Trophoblast cell (in vitro differentiated cells and primary cell): ENCODE measurements at regions not wholly inside any gene's neighbourhood (a gene's known extent, or its start where the extent isn't known, plus 50 kb on each side); places are given as distances from the start of the nearest gene placed in this dataset.

Source experiments
- DNase-seq, 2 donors: peaks; one replicate each; pipeline ENCODE4 v3.0.0-alpha.2; 2016
- H2AFZ ChIP-seq: 2 replicates; pipeline ENCODE4 v1.6.1; 2013; ENCODE audit warnings: low read length, moderate library complexity, mild to moderate bottlenecking; ENCODE audit not compliant: insufficient read depth, poor library complexity
- H2AK5ac ChIP-seq: 2 replicates; pipeline ENCODE4 v1.6.1; 2013; ENCODE audit warnings: mild to moderate bottlenecking, low read length
- H2BK120ac ChIP-seq: 2 replicates; pipeline ENCODE4 v1.6.1; 2013; ENCODE audit warnings: low read length, mild to moderate bottlenecking, moderate library complexity; ENCODE audit not compliant: insufficient read depth, poor library complexity
- H2BK12ac ChIP-seq: 2 replicates; pipeline ENCODE4 v1.6.1; 2013; ENCODE audit warnings: mild to moderate bottlenecking, low read length, moderate library complexity
- H2BK5ac ChIP-seq: 2 replicates; pipeline ENCODE4 v1.6.1; 2013; ENCODE audit warnings: low read length, low read depth, moderate library complexity, mild to moderate bottlenecking; ENCODE audit not compliant: poor library complexity
- H3K14ac ChIP-seq: 2 replicates; pipeline ENCODE4 v1.6.1; 2013; ENCODE audit warnings: mild to moderate bottlenecking, low read length
- H3K18ac ChIP-seq: 2 replicates; pipeline ENCODE4 v1.6.1; 2013; ENCODE audit warnings: mild to moderate bottlenecking, low read length
- H3K23ac ChIP-seq: 2 replicates; pipeline ENCODE4 v1.6.1; 2013; ENCODE audit warnings: low read length
- H3K27ac ChIP-seq: 2 replicates; pipeline ENCODE4 v1.5.1; 2013; ENCODE audit warnings: low read depth, mild to moderate bottlenecking, inconsistent platforms, low read length, moderate library complexity
- H3K27me3 ChIP-seq: 2 replicates; pipeline ENCODE4 v1.6.1; 2013; ENCODE audit warnings: inconsistent platforms, mild to moderate bottlenecking, low read length, moderate library complexity; ENCODE audit not compliant: insufficient read depth
- H3K36me3 ChIP-seq, 2 experiments: 1 replicate in 1 of 2; 2 replicates in 1 of 2; pipeline ENCODE4 v1.6.1; 2013; ENCODE audit warnings: low read length in 2 of 2, mild to moderate bottlenecking in 2 of 2, moderate library complexity in 1 of 2; ENCODE audit not compliant: insufficient read depth in 2 of 2, control insufficient read depth in 1 of 2
- H3K4ac ChIP-seq: 2 replicates; pipeline ENCODE4 v1.6.1; 2013; ENCODE audit warnings: low read depth, mild to moderate bottlenecking, low read length, moderate library complexity
- H3K4me1 ChIP-seq, 2 experiments: 1 replicate in 1 of 2; 2 replicates in 1 of 2; pipeline ENCODE4 v1.6.1; 2013; ENCODE audit warnings: low read length in 2 of 2, mild to moderate bottlenecking in 2 of 2, moderate library complexity in 1 of 2; ENCODE audit not compliant: insufficient read depth in 2 of 2, control insufficient read depth in 1 of 2
- H3K4me2 ChIP-seq: 2 replicates; pipeline ENCODE4 v1.6.1; 2013; ENCODE audit warnings: inconsistent platforms, mild to moderate bottlenecking, low read length, moderate library complexity
- H3K4me3 ChIP-seq: 2 replicates; pipeline ENCODE4 v1.5.1; 2013; ENCODE audit warnings: mild to moderate bottlenecking, low read depth, low read length, inconsistent platforms
- H3K79me1 ChIP-seq: one replicate; pipeline ENCODE4 v1.6.1; 2013; ENCODE audit warnings: low read length
- H3K79me2 ChIP-seq: 2 replicates; pipeline ENCODE4 v1.6.1; 2013; ENCODE audit warnings: low read length, mild to moderate bottlenecking; ENCODE audit not compliant: control insufficient read depth, insufficient read depth, poor library complexity
- H3K9ac ChIP-seq: 2 replicates; pipeline ENCODE4 v1.6.1; 2013; ENCODE audit warnings: mild to moderate bottlenecking, low read length
- H3K9me3 ChIP-seq: 2 replicates; pipeline ENCODE4 v1.6.1; 2013; ENCODE audit warnings: low read depth, mild to moderate bottlenecking, control low read depth, inconsistent platforms, low read length; ENCODE audit not compliant: insufficient read depth
- H4K12ac ChIP-seq: 2 replicates; pipeline ENCODE4 v1.6.1; 2013; ENCODE audit warnings: low read depth, mild to moderate bottlenecking, low read length, moderate library complexity
- H4K8ac ChIP-seq: 2 replicates; pipeline ENCODE4 v1.6.1; 2013; ENCODE audit warnings: low read depth, mild to moderate bottlenecking, low read length, moderate library complexity
- H4K91ac ChIP-seq: one replicate; pipeline ENCODE4 v1.6.1; 2013; ENCODE audit warnings: low read depth, mild to moderate bottlenecking, low read length, moderate library complexity
- WGBS: extraction: QIAGEN DNeasy Blood & Tissue Kit; methylation state at CpG from one replicate; pipeline ENCODE4 v1.1.7; 2013; ENCODE audit warnings: missing lambda C conversion rate; ENCODE audit not compliant: insufficient read length, insufficient coverage; ENCODE audit errors: extremely low coverage; 5-methylcytosine and 5-hydroxymethylcytosine counted together

DNA sequence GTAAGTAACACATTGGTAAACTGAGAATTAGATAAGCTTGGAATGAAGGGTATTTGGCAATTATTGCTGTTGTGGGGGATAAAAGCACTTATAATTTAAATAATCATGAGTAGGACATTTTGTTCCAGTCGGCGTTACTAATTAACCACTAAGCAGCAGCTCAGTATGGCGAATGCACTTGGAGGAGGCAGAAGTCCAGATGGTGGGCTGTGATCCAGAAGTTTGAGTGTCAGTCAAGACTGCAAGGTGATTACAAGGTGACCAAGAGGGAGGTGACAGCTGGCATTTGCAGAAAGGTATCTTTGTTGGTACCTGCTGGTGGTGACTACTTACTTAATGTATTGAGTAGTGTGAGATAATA is 643.6 kb upstream of the FAM98A start:
- H4K12ac ChIP-seq: no peak overlapping the region
- no peak overlapping the region for H2BK5ac ChIP-seq
- no peaks in the 10 kb centered on the region for H3K4me1 ChIP-seq
- H3K79me1 ChIP-seq: no peaks in the 10 kb centered on the region
- DNase-seq: no peak
- no peak overlapping the region for H3K23ac ChIP-seq
- H4K91ac ChIP-seq: no peak overlapping the region
- H3K79me2 ChIP-seq: no peaks in the 10 kb centered on the region
- no CpG with 5 or more reads among the region's 3 CpGs for WGBS
- no peak overlapping the region for H3K4ac ChIP-seq
- H3K14ac ChIP-seq: no peak overlapping the region
- no peak overlapping the region for H3K18ac ChIP-seq
- no peaks in the 10 kb centered on the region for H3K27me3 ChIP-seq
- no peak overlapping the region for H3K9ac ChIP-seq
- no peak overlapping the region for H3K27ac ChIP-seq
- H3K4me2 ChIP-seq: no peak overlapping the region
- no peak overlapping the region for H4K8ac ChIP-seq
- no peak overlapping the region for H2BK12ac ChIP-seq
- no peak overlapping the region for H2AFZ ChIP-seq
- no peak overlapping the region for H3K4me3 ChIP-seq
- no peaks in the 10 kb centered on the region for H3K36me3 ChIP-seq
- H2AK5ac ChIP-seq: no peak overlapping the region
- H3K9me3 ChIP-seq: no peaks in the 10 kb centered on the region
- H2BK120ac ChIP-seq: no peak overlapping the region

DNA sequence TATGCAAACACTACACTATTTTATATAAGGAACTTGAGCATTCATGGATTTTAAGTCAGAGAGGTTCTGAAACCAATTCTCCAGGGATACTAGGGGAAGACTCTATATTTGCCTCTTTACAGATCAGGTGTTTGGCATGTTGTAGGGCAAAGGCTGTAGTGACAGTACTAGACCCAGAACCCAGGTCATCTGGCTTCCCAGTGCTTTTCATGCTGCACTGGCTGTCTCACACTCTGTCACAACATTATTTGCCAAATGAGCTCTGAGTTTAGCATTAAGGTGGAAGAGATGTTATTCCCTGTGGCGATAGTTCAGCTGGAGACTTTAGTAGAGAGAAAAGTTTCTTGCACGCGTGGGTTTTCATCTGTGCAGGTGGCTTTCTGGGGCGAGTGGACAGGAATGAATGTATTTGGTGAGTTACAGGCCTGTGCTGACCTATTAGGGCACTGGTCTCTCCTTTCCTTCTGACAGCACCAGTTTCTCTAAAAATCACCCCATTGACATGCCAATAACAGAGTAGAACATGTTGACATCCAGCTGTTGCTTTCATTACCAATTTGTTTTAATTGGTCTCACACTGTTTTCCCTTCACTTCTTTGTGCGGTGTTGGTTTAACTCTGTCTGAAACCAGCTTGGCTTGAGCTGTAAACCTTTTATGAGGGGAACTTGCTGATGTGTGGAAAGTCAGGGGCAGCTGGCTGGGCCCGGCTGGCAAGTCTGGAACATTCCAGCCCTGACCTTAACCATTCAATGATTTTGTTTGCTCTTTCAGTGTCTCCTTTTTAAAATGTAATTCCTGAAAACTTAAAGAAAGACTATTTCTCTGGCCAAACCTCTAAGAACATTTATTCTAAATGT is 643.0 kb upstream of the FAM98A start:
- no peak overlapping the region for H3K4me2 ChIP-seq
- no peaks in the 10 kb centered on the region for H3K27me3 ChIP-seq
- H2AFZ ChIP-seq: no peak overlapping the region
- H3K79me2 ChIP-seq: no peaks in the 10 kb centered on the region
- H2AK5ac ChIP-seq: no peak overlapping the region
- no peak overlapping the region for H4K12ac ChIP-seq
- no peaks in the 10 kb centered on the region for H3K36me3 ChIP-seq
- H3K18ac ChIP-seq: no peak overlapping the region
- H4K91ac ChIP-seq: no peak overlapping the region
- H3K79me1 ChIP-seq: no peaks in the 10 kb centered on the region
- H2BK120ac ChIP-seq: no peak overlapping the region
- no peaks in the 10 kb centered on the region for H3K4me1 ChIP-seq
- H2BK5ac ChIP-seq: no peak overlapping the region
- no peak overlapping the region for H3K14ac ChIP-seq
- no peak overlapping the region for H4K8ac ChIP-seq
- H3K4me3 ChIP-seq: no peak overlapping the region
- no peak for DNase-seq
- peaks cover 2% of the 10 kb centered on the region for H3K9me3 ChIP-seq
- no CpG with 5 or more reads among the region's 6 CpGs for WGBS
- H2BK12ac ChIP-seq: no peak overlapping the region
- H3K9ac ChIP-seq: no peak overlapping the region
- H3K23ac ChIP-seq: no peak overlapping the region
- no peak overlapping the region for H3K27ac ChIP-seq
- no peak overlapping the region for H3K4ac ChIP-seq

DNA sequence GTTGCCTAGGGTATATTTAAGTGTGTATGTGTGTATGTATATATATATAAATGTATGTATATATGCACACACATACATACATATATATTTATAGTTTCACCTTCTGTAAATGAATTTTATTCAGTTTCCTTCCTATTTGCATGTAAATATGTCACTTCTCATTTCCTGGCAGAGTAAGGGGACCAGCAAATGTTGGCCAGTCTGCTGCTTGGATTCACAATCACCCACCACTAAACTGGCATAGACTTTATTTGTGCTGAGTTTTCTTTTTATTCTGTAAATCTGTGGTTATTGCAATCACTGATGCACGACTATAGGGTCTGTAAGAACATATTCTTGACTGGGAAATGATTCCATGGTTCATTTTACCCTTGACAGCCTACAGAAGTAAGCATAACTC is 640.4 kb upstream of the FAM98A start:
- Histone ChIP-seq H2BK12ac (no peak overlapping the region), H3K4me1 (no peaks in the 10 kb centered on the region), H3K79me1 (no peaks in the 10 kb centered on the region), H3K14ac (no peak overlapping the region), H3K79me2 (no peaks in the 10 kb centered on the region), H3K9ac (no peak overlapping the region), H3K23ac (no peak overlapping the region), H3K4me2 (no peak overlapping the region), H4K91ac (no peak overlapping the region), H3K4ac (no peak overlapping the region), H2AK5ac (no peak overlapping the region), H3K27me3 (no peaks in the 10 kb centered on the region), H4K12ac (no peak overlapping the region), H2BK5ac (no peak overlapping the region), H3K4me3 (no peak overlapping the region), H2BK120ac (no peak overlapping the region), H2AFZ (no peak overlapping the region), H4K8ac (no peak overlapping the region), H3K9me3 (peaks cover 2% of the 10 kb centered on the region), H3K36me3 (no peaks in the 10 kb centered on the region), H3K18ac (no peak overlapping the region), H3K27ac (no peak overlapping the region)
- no peak for DNase-seq
- no CpG with 5 or more reads among the region's 1 CpG for WGBS

DNA sequence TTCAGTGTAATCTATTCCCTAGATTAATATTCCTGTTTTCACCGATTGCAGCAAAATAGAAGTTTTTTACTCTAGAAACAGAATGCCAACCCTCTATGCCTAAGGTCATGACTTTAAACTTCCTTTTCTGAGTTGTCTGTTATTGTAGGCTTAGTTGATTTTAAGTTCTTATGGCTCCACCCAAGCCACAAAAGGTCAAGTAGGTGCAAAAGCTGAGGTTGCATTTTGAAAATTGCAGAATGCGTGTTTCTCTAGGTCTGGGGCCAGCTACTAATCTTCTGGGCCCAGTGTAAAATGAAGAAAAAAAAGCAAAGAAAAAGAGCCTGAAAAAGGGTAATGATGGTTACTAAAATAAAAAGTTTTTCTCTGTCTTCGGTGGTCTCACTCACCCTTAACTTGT is 635.7 kb upstream of the FAM98A start:
- H3K4me1 ChIP-seq: no peaks in the 10 kb centered on the region
- WGBS: no CpG with 5 or more reads among the region's 3 CpGs
- H3K79me1 ChIP-seq: no peaks in the 10 kb centered on the region

More for the DNA sequence above, 635.7 kb upstream of the FAM98A start:
- H2BK12ac ChIP-seq: no peak overlapping the region
- no peak overlapping the region for H3K4ac ChIP-seq
- no peak overlapping the region for H4K12ac ChIP-seq
- no peaks in the 10 kb centered on the region for H3K36me3 ChIP-seq
- H2AFZ ChIP-seq: no peak overlapping the region
- no peak overlapping the region for H3K14ac ChIP-seq
- no peak for DNase-seq
- no peak overlapping the region for H2BK5ac ChIP-seq
- no peaks in the 10 kb centered on the region for H3K79me2 ChIP-seq
- no peaks in the 10 kb centered on the region for H3K27me3 ChIP-seq
- peaks cover 2% of the 10 kb centered on the region for H3K9me3 ChIP-seq
- H4K8ac ChIP-seq: no peak overlapping the region
- H3K23ac ChIP-seq: no peak overlapping the region
- no peak overlapping the region for H2BK120ac ChIP-seq
- H3K4me2 ChIP-seq: no peak overlapping the region
- no peak overlapping the region for H2AK5ac ChIP-seq
- H3K27ac ChIP-seq: no peak overlapping the region
- no peak overlapping the region for H3K18ac ChIP-seq
- H4K91ac ChIP-seq: no peak overlapping the region
- H3K4me3 ChIP-seq: no peak overlapping the region
- H3K9ac ChIP-seq: no peak overlapping the region
